ENCODE measurements at regions not wholly inside any gene's neighbourhood (a gene's known extent, or its start where the extent isn't known, plus 50 kb on each side); places are given as distances from the start of the nearest gene placed in this dataset.
A peak's percentile ranks its signal among the peaks of the same experiment; 100 is the strongest.

DNA sequence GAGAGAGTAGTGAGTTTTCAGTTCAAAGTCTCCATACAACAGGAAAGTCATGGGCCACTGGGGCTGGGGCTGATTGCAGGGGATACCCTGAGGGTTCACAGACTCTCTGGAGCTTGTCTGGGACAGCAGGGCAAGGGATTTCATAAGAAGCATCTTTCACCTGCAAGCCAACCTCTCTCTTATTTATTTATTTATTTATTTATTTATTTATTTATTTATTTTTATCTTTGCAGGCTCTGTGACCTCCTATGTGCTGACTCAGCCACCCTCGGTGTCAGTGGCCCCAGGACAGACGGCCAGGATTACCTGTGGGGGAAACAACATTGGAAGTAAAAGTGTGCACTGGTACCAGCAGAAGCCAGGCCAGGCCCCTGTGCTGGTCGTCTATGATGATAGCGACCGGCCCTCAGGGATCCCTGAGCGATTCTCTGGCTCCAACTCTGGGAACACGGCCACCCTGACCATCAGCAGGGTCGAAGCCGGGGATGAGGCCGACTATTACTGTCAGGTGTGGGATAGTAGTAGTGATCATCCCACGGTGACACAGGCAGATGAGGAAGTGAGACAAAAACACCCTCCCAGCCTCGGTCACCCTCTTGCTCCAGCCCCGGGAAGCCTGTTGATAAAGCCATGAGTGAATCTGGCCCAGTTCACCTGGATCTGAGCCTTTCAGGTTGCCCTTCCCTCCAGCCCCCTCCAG lies 68.4 kb downstream of the GGTLC2 start (continued):
- TF ChIP-seq SP3 (tag by site-specific recombination; IDR thresholded peaks at IDR 0.05) (no peak), ZNF391 (tag by site-specific recombination; IDR thresholded peaks at IDR 0.05; ENCODE audit: borderline replicate concordance, low read depth) (no peak), ZNF175 (tag by site-specific recombination; IDR thresholded peaks at IDR 0.05) (no peak), ZNF341 (tag by site-specific recombination; IDR thresholded peaks at IDR 0.05; ENCODE audit: low read depth) (no peak), BCL11B (tag by site-specific recombination; IDR thresholded peaks at IDR 0.05; ENCODE audit: low read depth) (no peak), ZNF560 (tag by site-specific recombination; IDR thresholded peaks at IDR 0.05; ENCODE audit: borderline replicate concordance) (peak; percentile 29; the same call in 1 of the 2 replicates), ZNF623 (tag by site-specific recombination; IDR thresholded peaks at IDR 0.05) (peak; percentile 38; the same call in 1 of the 2 replicates)
- TF ChIP-seq, protein P1, sequence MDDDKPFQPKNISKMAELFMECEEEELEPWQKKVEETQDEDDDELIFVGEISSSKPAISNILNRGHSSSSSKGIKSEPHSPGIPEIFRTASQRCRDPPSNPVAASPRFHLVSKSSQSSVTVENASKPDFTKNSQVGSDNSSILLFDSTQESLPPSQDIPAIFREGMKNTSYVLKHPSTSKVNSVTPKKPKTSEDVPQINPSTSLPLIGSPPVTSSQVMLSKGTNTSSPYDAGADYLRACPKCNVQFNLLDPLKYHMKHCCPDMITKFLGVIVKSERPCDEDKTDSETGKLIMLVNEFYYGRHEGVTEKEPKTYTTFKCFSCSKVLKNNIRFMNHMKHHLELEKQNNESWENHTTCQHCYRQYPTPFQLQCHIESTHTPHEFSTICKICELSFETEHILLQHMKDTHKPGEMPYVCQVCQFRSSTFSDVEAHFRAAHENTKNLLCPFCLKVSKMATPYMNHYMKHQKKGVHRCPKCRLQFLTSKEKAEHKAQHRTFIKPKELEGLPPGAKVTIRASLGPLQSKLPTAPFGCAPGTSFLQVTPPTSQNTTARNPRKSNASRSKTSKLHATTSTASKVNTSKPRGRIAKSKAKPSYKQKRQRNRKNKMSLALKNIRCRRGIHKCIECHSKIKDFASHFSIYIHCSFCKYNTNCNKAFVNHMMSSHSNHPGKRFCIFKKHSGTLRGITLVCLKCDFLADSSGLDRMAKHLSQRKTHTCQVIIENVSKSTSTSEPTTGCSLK (tag by site-specific recombination; IDR thresholded peaks at IDR 0.05): no peak

DNA sequence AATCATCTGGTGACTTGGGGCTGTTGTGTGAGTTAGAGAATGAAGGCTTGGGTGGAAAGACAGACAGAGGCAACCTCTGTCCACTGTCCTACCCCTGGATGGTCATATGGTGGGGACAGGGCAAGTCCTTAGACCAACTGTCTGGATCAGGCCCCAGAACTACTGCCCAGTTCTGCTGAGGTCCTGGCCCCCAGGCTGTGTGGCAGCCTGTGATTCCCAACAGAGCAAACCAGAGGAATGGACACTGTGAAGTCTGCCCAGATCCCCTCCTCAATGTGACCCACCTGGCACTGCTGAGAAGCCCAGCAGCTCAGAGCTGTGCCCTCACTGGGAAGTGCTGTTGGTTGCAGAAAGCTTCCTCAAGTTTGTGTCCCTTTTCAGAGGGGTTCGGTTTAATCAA lies 69.0 kb downstream of the GGTLC2 start:
- H3K36me3 ChIP-seq (ENCODE audit: control insufficient read depth in 2 of 2, insufficient read depth in 1 of 2, low read length in 2 of 2): no peaks in the 10 kb centered on the region
- POLR2A ChIA-PET: interaction anchor here (0.9 kb wide), 1 partner anchor 23 kb away, joined by 3 read pairs; no protein-coding TSS in a partner anchor
- H3K9me3 ChIP-seq (ENCODE audit: control insufficient read depth, insufficient read depth, low read depth, low read length): no peaks in the 10 kb centered on the region
- no peak overlapping the region for H3K4me3 ChIP-seq (ENCODE audit: low read depth, low read length)
- TF ChIP-seq KLF17 (tag by site-specific recombination; IDR thresholded peaks at IDR 0.05): no peak
- TF ChIP-seq KLF10 (tag by site-specific recombination; IDR thresholded peaks at IDR 0.05): no peak
- TF ChIP-seq ZBTB11 (tag by site-specific recombination; conservative IDR thresholded peaks at IDR 0.05; ENCODE audit: low read depth): no peak
- TF ChIP-seq, protein P2, sequence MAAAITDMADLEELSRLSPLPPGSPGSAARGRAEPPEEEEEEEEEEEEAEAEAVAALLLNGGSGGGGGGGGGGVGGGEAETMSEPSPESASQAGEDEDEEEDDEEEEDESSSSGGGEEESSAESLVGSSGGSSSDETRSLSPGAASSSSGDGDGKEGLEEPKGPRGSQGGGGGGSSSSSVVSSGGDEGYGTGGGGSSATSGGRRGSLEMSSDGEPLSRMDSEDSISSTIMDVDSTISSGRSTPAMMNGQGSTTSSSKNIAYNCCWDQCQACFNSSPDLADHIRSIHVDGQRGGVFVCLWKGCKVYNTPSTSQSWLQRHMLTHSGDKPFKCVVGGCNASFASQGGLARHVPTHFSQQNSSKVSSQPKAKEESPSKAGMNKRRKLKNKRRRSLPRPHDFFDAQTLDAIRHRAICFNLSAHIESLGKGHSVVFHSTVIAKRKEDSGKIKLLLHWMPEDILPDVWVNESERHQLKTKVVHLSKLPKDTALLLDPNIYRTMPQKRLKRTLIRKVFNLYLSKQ (tag by site-specific recombination; IDR thresholded peaks at IDR 0.05; ENCODE audit: borderline replicate concordance): no peak
- TF ChIP-seq SCRT2 (tag by site-specific recombination; IDR thresholded peaks at IDR 0.05): no peak
- CTCF ChIA-PET: interaction anchor here (0.6 to 1.8 kb wide), 5 partner anchors 28 to 178 kb away, joined by 3 to 7 read pairs (median 5); no protein-coding TSS in a partner anchor
- no peaks in the 10 kb centered on the region for H3K4me1 ChIP-seq (ENCODE audit: control insufficient read depth, insufficient read depth, low read length)
- H3K27ac ChIP-seq (ENCODE audit: extremely low read depth, low read depth, low read length): no peak overlapping the region

All from HEK293 (cell line).